ENCODE measurements at regions not wholly inside any gene's neighbourhood (a gene's known extent, or its start where the extent isn't known, plus 50 kb on each side); places are given as distances from the start of the nearest gene placed in this dataset.

- H3K4me1 ChIP-seq (ENCODE audit: control insufficient read depth in 1 of 2, insufficient read depth in 2 of 2, low read length in 2 of 2) = peaks cover 5 to 17% of the 10 kb centered on the region in 2 experiments; a peak in 2 of 4 replicates
- TF ChIP-seq MAX (IDR thresholded peaks at IDR 0.05) = no peak
- TF ChIP-seq ZBTB33 (IDR thresholded peaks at IDR 0.05; ENCODE audit: extremely low read depth, insufficient replicate concordance, low read length) = no peak
- no peak for TF ChIP-seq JUND (IDR thresholded peaks at IDR 0.05)
- TF ChIP-seq ZNF274 (IDR thresholded peaks at IDR 0.05; ENCODE audit: low read depth, low read length) = no peak
- no peak for TF ChIP-seq SP1 (IDR thresholded peaks at IDR 0.05; ENCODE audit: low read depth)
- TF ChIP-seq TCF7L2 (IDR thresholded peaks at IDR 0.05; ENCODE audit: borderline replicate concordance, extremely low read depth, insufficient read depth, insufficient read length) = no peak
- TF ChIP-seq SRF (IDR thresholded peaks at IDR 0.05; ENCODE audit: low read depth) = no peak
- H2AFZ ChIP-seq (ENCODE audit: low read depth, low read length, poor library complexity, severe bottlenecking) = no peak overlapping the region
- H4K20me1 ChIP-seq (ENCODE audit: insufficient read depth) = no peaks in the 10 kb centered on the region
- intact Hi-C loops (cut with micrococcal nuclease) = no loop called here
- no peak overlapping the region for H3K27ac ChIP-seq (ENCODE audit: low read depth, low read length)
- H3K79me2 ChIP-seq (ENCODE audit: insufficient read depth, low read length) = no peaks in the 10 kb centered on the region
- no peak overlapping the region for H3K9ac ChIP-seq (ENCODE audit: low read length)
- ChIA-PET CTCF (no interaction called here), RAD21 (ENCODE audit: low non-redundant PET in 1 of 2, low total read pairs in 2 of 2, uncharacterized antibody in 2 of 2, unreplicated experiment in 2 of 2) (no interaction called here), POLR2A (no interaction called here)
- DNase-seq (ENCODE audit: low read depth, low spot score) (no peak), ATAC-seq (no peak)
- no peaks in the 10 kb centered on the region for H3K9me2 ChIP-seq (ENCODE audit: insufficient read depth)
- no peaks in the 10 kb centered on the region for H3K9me3 ChIP-seq (ENCODE audit: control insufficient read depth in 1 of 2, insufficient read depth in 1 of 2, low read depth in 1 of 2, low read length in 2 of 2)
- H3K4me2 ChIP-seq (ENCODE audit: low read length) = no peak overlapping the region
- no peaks in the 10 kb centered on the region for H3K36me3 ChIP-seq (ENCODE audit: control insufficient read depth in 1 of 2, insufficient read depth in 2 of 2, low read length in 2 of 2)
- BruUV-seq (replicated peaks) = no TSS peak
- H3K27me3 ChIP-seq (ENCODE audit: insufficient read depth, low read length) = no peaks in the 10 kb centered on the region
- H3K4me3 ChIP-seq (replicated peaks in 1 of 2; ENCODE audit: low read depth in 1 of 2, low read length in 2 of 2) = no peak overlapping the region
These were observed 335.9 kb downstream of the PIK3R1 start for GRCh38 chr5:68551436-68551835.

Measured in HCT116 (cell line).